ENCODE measurements at regions not wholly inside any gene's neighbourhood (a gene's known extent, or its start where the extent isn't known, plus 50 kb on each side); places are given as distances from the start of the nearest gene placed in this dataset.

- Mint-ChIP-seq H3K4me1 (ENCODE audit: unreplicated experiment) (peaks cover 15% of the 10 kb centered on the region), H3K27me3 (no peaks in the 10 kb centered on the region), H3K36me3 (no peaks in the 10 kb centered on the region), H3K9me3 (no peaks in the 10 kb centered on the region), H3K27ac (no peak overlapping the region), H3K4me3 (no peak overlapping the region)
- DNase-seq (ENCODE audit: extremely low spot score, unreplicated experiment) = no peak
- no peak for TF ChIP-seq CTCF (conservative IDR thresholded peaks at IDR 0.05)
These were observed 87.6 kb upstream of the PICALM start for GRCh38 chr11:86156397-86156955.

DNA sequence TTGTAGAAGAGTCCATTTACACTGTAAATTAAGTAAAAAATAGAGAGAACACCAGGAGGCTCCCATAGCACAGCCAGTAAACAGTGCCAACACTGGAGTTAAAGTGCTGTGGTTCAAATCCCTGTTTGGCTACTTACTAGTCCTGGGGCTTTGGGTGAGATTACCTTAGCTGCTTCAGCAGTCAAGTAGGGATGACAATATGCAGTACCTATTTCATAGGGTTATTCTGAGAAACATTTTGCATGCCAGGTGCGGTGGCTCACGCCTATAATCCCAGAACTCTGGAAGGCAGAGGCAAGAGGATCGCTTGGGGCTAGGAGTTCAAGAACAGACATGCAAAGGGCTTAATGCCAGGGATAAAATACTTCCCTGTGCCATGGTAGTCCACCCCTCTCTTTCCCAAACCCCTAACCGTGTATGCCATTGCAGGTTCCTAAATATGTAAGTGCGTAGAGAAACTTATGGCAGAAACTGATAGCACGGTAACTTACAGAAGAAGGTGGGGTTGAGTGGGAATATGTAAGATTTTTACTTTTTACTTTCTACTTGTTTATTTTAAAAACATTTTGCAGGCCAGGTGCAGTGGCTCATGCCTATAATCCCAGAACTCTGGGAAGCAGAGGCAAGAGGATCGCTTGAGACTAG is 86.4 kb upstream of the PICALM start:
- H3K4me1 Mint-ChIP-seq (ENCODE audit: unreplicated experiment) = peaks cover 22% of the 10 kb centered on the region
- no peak for DNase-seq (ENCODE audit: extremely low spot score, unreplicated experiment)
- no peak for TF ChIP-seq CTCF (conservative IDR thresholded peaks at IDR 0.05)
- no peaks in the 10 kb centered on the region for H3K9me3 Mint-ChIP-seq
- no peaks in the 10 kb centered on the region for H3K36me3 Mint-ChIP-seq
- H3K27ac Mint-ChIP-seq = no peak overlapping the region
- H3K27me3 Mint-ChIP-seq = no peaks in the 10 kb centered on the region
- no peak overlapping the region for H3K4me3 Mint-ChIP-seq

DNA sequence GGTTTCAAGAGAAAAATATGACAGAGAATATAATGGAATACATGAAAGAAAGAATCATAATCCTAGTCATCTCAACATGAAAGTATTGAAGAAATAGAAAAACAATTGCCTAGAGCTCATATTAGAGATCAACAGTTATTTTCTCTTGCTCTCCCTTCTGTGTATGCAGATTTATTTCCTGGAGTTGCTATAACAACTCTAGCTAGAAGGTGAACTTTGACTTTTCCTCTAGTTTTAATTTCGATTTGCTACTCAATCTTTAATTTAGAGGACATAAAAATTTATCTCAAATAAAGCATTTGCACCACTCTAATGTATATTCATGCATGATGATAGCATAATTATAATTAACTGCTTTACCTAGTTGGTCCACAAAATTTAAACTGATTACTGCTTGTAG is 84.6 kb upstream of the PICALM start:
- DNase-seq (ENCODE audit: extremely low spot score, unreplicated experiment) = no peak
- H3K4me1 Mint-ChIP-seq (ENCODE audit: unreplicated experiment) = peaks cover 19% of the 10 kb centered on the region
- no peaks in the 10 kb centered on the region for H3K36me3 Mint-ChIP-seq
- H3K9me3 Mint-ChIP-seq = no peaks in the 10 kb centered on the region
- TF ChIP-seq CTCF (conservative IDR thresholded peaks at IDR 0.05) = no peak
- no peak overlapping the region for H3K4me3 Mint-ChIP-seq
- no peak overlapping the region for H3K27ac Mint-ChIP-seq
- no peaks in the 10 kb centered on the region for H3K27me3 Mint-ChIP-seq

DNA sequence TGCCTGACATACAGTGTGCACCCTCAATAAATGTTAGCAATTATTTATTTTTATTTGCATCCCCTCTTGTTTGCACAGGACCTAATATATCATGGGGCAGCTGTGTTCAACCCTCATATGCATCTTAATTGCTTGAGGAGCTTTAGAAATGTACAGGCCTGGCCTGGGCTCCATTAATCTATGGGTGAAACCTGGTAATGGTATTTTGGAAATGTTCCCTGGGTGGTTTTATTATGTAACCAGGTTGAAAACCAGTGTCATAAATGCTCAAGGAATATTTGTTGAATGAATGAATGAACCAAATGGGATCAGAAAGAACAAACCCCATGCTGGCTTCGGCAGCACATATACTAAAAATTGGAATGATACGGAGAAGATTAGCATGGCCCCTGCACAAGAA is 84.0 kb upstream of the PICALM start:
- H3K27me3 Mint-ChIP-seq = no peaks in the 10 kb centered on the region
- H3K4me3 Mint-ChIP-seq = no peak overlapping the region
- TF ChIP-seq CTCF (conservative IDR thresholded peaks at IDR 0.05) = no peak
- DNase-seq (ENCODE audit: extremely low spot score, unreplicated experiment) = no peak
- no peaks in the 10 kb centered on the region for H3K9me3 Mint-ChIP-seq
- H3K36me3 Mint-ChIP-seq = no peaks in the 10 kb centered on the region
- no peak overlapping the region for H3K27ac Mint-ChIP-seq
- peaks cover 17% of the 10 kb centered on the region for H3K4me1 Mint-ChIP-seq (ENCODE audit: unreplicated experiment)

GRCh38 chr11:86152006-86152862 is 83.3 kb upstream of the PICALM start:
- no peak for TF ChIP-seq CTCF (conservative IDR thresholded peaks at IDR 0.05)
- DNase-seq (ENCODE audit: extremely low spot score, unreplicated experiment) = no peak
- Mint-ChIP-seq H3K4me3 (no peak overlapping the region), H3K4me1 (ENCODE audit: unreplicated experiment) (peaks cover 17% of the 10 kb centered on the region), H3K27me3 (no peaks in the 10 kb centered on the region), H3K27ac (no peak overlapping the region), H3K9me3 (no peaks in the 10 kb centered on the region), H3K36me3 (no peaks in the 10 kb centered on the region)

Measured in type B pancreatic cell (in vitro differentiated cells).